ENCODE measurements at regions not wholly inside any gene's neighbourhood (a gene's known extent, or its start where the extent isn't known, plus 50 kb on each side); places are given as distances from the start of the nearest gene placed in this dataset.

DNA sequence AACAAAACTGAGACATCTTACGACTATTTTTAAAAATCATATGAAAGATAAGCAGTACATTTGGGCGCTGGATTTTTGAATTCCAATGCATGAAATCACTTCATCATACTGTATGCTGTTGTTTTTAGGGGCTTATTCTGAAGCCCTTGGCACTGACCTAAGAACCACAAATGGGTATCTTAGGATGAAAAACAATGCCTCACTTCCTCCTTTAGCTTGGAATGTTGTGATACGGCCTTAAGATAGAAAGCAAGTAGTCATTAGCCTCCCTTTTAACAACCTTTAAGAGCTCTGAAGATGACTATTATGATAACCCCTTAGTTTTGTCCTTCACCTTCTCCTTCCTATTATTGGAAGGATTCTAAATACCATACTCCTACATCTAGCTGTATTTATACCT lies 289.8 kb downstream of the ARPP21 start:
- H3K4me3 ChIP-seq (ENCODE audit: low read depth, low read length) = no peak overlapping the region
- TF ChIP-seq, protein P1, sequence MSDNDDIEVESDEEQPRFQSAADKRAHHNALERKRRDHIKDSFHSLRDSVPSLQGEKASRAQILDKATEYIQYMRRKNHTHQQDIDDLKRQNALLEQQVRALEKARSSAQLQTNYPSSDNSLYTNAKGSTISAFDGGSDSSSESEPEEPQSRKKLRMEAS (IDR thresholded peaks at IDR 0.05; ENCODE audit: low read depth, low read length) = no peak
- TF ChIP-seq MYC (IDR thresholded peaks at IDR 0.05; ENCODE audit: low read depth, low read length) = no peak
- TF ChIP-seq CTCF (IDR thresholded peaks at IDR 0.05; ENCODE audit: low read depth, low read length) = no peak
- TF ChIP-seq POLR2A (IDR thresholded peaks at IDR 0.05; ENCODE audit: extremely low read depth, insufficient read length) = no peak
- DNase-seq (ENCODE audit: low read depth) = no peak

DNA sequence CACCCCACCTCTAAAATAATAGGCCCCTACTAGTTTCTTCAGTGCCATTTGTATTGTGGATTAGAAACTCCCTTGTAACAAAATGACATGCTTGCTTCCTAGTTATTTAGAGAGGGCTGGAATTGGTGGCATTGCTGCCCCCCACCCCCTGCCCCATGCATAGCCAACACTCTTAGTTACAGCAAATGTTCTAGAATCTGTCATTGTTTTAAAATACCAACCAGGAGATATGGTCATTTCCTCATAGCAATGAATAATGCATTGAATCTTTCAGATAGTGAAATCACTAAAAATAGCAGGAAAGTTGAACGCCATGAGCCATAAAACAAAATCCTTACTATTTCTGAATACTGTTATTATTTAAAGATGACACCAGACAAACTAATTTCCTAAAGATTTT lies 292.5 kb downstream of the ARPP21 start:
- DNase-seq (ENCODE audit: low read depth) = no peak
- H3K4me3 ChIP-seq (ENCODE audit: low read depth, low read length) = no peak overlapping the region
- no peak for TF ChIP-seq CTCF (IDR thresholded peaks at IDR 0.05; ENCODE audit: low read depth, low read length)
- TF ChIP-seq MYC (IDR thresholded peaks at IDR 0.05; ENCODE audit: low read depth, low read length) = no peak
- no peak for TF ChIP-seq POLR2A (IDR thresholded peaks at IDR 0.05; ENCODE audit: extremely low read depth, insufficient read length)
- TF ChIP-seq, protein P1 (IDR thresholded peaks at IDR 0.05; ENCODE audit: low read depth, low read length) = no peak

DNA sequence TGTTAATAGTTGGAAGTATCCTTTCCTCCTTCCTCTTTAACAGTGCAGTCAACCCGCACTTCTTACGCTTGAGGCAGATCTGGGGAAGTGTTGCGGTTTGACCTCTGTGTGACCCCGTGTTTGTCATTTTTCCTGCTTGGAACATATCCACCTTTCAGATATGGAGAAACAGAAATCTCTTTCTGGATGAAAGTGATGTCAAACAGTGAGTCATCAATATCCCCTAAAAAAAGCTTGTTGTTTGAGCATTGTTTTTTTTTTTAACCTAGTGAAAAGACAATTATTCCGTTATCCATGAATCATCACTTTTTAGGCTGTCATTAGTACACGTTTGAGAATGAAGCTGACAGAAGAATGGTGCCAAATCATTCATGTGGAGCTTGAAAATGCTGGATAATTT lies 293.7 kb downstream of the ARPP21 start:
- DNase-seq (ENCODE audit: low read depth) = peak; percentile 47
- H3K4me3 ChIP-seq (ENCODE audit: low read depth, low read length) = no peak overlapping the region
- TF ChIP-seq MYC (IDR thresholded peaks at IDR 0.05; ENCODE audit: low read depth, low read length) (no peak), POLR2A (IDR thresholded peaks at IDR 0.05; ENCODE audit: extremely low read depth, insufficient read length) (no peak)
- TF ChIP-seq, protein P1 (IDR thresholded peaks at IDR 0.05; ENCODE audit: low read depth, low read length) = no peak

DNA sequence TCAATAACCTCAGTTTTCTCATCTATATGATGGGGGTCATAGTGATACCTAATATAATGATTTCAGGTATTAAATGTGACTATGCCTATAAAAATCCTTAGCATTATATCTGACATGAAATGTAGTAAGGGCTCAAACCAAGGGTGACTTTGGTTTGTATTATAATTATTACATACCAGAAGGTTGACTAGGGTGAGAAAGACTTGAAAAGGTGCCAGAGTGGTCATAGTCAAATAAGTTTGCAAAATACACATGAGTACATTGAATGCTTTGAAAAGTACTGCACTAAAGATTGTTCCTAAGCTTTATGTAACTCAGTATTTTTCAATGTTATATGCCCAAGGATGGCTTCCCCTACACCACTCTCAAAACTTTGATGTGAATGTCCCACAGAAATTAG lies 297.2 kb downstream of the ARPP21 start:
- no peak overlapping the region for H3K4me3 ChIP-seq (ENCODE audit: low read depth, low read length)
- TF ChIP-seq CTCF (IDR thresholded peaks at IDR 0.05; ENCODE audit: low read depth, low read length) (no peak), POLR2A (IDR thresholded peaks at IDR 0.05; ENCODE audit: extremely low read depth, insufficient read length) (no peak), MYC (IDR thresholded peaks at IDR 0.05; ENCODE audit: low read depth, low read length) (no peak)
- TF ChIP-seq, protein P1 (IDR thresholded peaks at IDR 0.05; ENCODE audit: low read depth, low read length) = no peak
- no peak for DNase-seq (ENCODE audit: low read depth)

DNA sequence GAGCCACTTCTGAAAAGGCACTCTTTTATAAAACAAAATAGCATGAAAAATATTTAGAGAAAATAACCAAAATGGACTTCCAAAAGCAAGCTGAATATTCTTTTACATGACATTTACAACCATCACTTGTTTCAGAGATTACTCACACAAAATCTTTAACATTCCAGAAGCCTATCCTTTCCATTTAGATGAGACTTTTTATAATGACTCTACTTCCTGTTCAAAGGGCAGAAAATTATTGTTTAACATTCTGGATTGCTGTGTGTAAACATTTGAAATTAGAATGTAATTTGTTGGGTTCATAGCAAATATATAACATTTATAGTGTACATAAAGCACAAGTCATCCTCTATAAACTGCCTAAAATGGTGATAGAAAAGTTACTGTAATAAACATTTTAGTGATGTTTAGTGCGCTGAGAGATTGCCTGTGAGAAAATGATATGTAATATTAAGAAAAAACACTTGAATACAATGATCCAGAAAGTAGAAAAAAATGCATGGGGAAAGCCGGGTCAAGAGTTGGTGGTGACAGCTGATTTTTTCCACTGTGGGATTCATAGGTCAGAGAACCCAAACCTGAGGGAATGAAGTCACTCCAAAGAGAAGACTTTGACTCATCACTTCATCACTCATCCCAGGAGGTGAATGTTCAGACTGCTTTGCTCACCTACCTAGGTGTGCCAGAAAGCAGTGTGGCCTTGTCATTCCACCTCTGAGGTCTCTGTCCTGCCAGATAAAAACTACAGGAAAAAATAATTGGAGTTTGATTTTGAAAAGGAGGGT lies 305.8 kb downstream of the ARPP21 start:
- TF ChIP-seq CTCF (IDR thresholded peaks at IDR 0.05; ENCODE audit: low read depth, low read length) = no peak
- no peak for TF ChIP-seq MYC (IDR thresholded peaks at IDR 0.05; ENCODE audit: low read depth, low read length)
- TF ChIP-seq POLR2A (IDR thresholded peaks at IDR 0.05; ENCODE audit: extremely low read depth, insufficient read length) = no peak
- TF ChIP-seq, protein P1 (IDR thresholded peaks at IDR 0.05; ENCODE audit: low read depth, low read length) = no peak
- H3K4me3 ChIP-seq (ENCODE audit: low read depth, low read length) = no peak overlapping the region
- no peak for DNase-seq (ENCODE audit: low read depth)

- H3K4me3 ChIP-seq (ENCODE audit: low read depth, low read length) = no peak overlapping the region
- TF ChIP-seq, protein P1 (IDR thresholded peaks at IDR 0.05; ENCODE audit: low read depth, low read length) = no peak
- TF ChIP-seq CTCF (IDR thresholded peaks at IDR 0.05; ENCODE audit: low read depth, low read length) = peak; percentile 8
- DNase-seq (ENCODE audit: low read depth) = peak; percentile 27
Observed at GRCh38 chr3:35946121-35946853, 307.0 kb downstream of the ARPP21 start.
